GM12878 (cell line): ENCODE measurements at regions not wholly inside any gene's neighbourhood (a gene's known extent, or its start where the extent isn't known, plus 50 kb on each side); places are given as distances from the start of the nearest gene placed in this dataset.

Experiments
- ATAC-seq: fragments of 200-7000 bp; cut with Tn5 transposase; 3 replicates; pipeline ENCODE4 v1.9.1; 2020; ENCODE audit warnings: mild to moderate bottlenecking, moderate library complexity
- BruUV-seq: library from RNA; stranded (reverse); fragments of 400-500 nt; replicated peaks from 2 replicates; lab custom pipeline; 2021; lab: Mats Ljungman, UMichigan
- CTCF ChIA-PET: fragments of 300-600 bp; sonication (Branson Sonifier 250); formaldehyde crosslinking; extraction: SDS; loops from one replicate; lab custom pipeline; 2021; ENCODE audit warnings: inconsistent platforms; lab: Yijun Ruan, JAX
- POLR2A ChIA-PET: fragments of 350-600 bp; formaldehyde crosslinking; extraction: SDS; loops from one replicate; lab custom pipeline; 2021; ENCODE audit warnings: inconsistent platforms; lab: Charles Lee
- RAD21 ChIA-PET: fragments of 300-600 bp; sonication (Branson Sonifier 250); formaldehyde crosslinking; loops from one replicate; lab custom pipeline; 2023; ENCODE audit warnings: antibody characterized with exemption; ENCODE audit not compliant: unreplicated experiment; lab: Charles Lee
- SMC1A ChIA-PET: fragments of 300-600 bp; sonication (Branson Sonifier 250); formaldehyde crosslinking; loops from one replicate; lab custom pipeline; 2023; ENCODE audit not compliant: unreplicated experiment, uncharacterized antibody; lab: Charles Lee
- DNase-seq: peaks from one replicate; pipeline ENCODE4 v3.0.0-alpha.2; 2011; ENCODE audit warnings: low read depth, low spot score
- FAIRE-seq: peaks from 3 replicates; lab custom pipeline; 2011; peaks lifted over from hg19 to GRCh38; lab: Jason Lieb, UNC
- H2AFZ ChIP-seq: 2 replicates; pipeline ENCODE4 v1.6.0; 2011; ENCODE audit warnings: low read depth, low read length, control low read depth; ENCODE audit not compliant: control insufficient read depth
- H3K27ac ChIP-seq: 2 replicates; pipeline ENCODE4 v1.5.1; 2011; ENCODE audit warnings: control low read depth; ENCODE audit not compliant: control insufficient read depth, insufficient read depth
- H3K27me3 ChIP-seq, 2 experiments: replicated peaks in 1 of 2; 2 replicates each; pipeline versions ENCODE4 v1.6.0 to v1.6.1; 2011; ENCODE audit warnings: low read length in 1 of 2; ENCODE audit not compliant: control insufficient read depth in 2 of 2, insufficient read depth in 2 of 2
- H3K36me3 ChIP-seq, 2 experiments: 2 replicates each; pipeline ENCODE4 v1.5.1; 2011; ENCODE audit warnings: low read length in 1 of 2; ENCODE audit not compliant: control insufficient read depth in 2 of 2, insufficient read depth in 2 of 2
- H3K4me1 ChIP-seq: 2 replicates; pipeline ENCODE4 v1.6.1; 2011; ENCODE audit warnings: mild to moderate bottlenecking, low read length, moderate library complexity, mixed read lengths; ENCODE audit not compliant: control insufficient read depth, insufficient read depth
- H3K4me2 ChIP-seq: 2 replicates; pipeline ENCODE4 v1.6.0; 2011; ENCODE audit warnings: control low read depth; ENCODE audit not compliant: control insufficient read depth, insufficient read depth
- H3K4me3 ChIP-seq: fragments of 200-600 bp; sonication (generic); 2 replicates; pipeline ENCODE4 v1.5.1; 2016
- H3K79me2 ChIP-seq: 2 replicates; pipeline ENCODE4 v1.6.0; 2011; ENCODE audit warnings: low read length; ENCODE audit not compliant: control insufficient read depth, insufficient read depth
- H3K9ac ChIP-seq: 2 replicates; pipeline ENCODE4 v1.8.0; 2011; ENCODE audit warnings: low read length, control low read depth, mixed read lengths; ENCODE audit not compliant: control insufficient read depth, insufficient read depth
- H3K9me3 ChIP-seq: replicated peaks from 3 replicates; pipeline ENCODE4 v1.5.1; 2011; ENCODE audit warnings: mild to moderate bottlenecking, low read length; ENCODE audit not compliant: control insufficient read depth, insufficient read depth
- H4K20me1 ChIP-seq: 2 replicates; pipeline ENCODE4 v1.6.0; 2011; ENCODE audit not compliant: control insufficient read depth, insufficient read depth
- BMI1 ChIP-seq: fragments of 450-650 bp; IDR thresholded peaks from 2 replicates; pipeline ENCODE4 v1.6.1; 2016; ENCODE audit warnings: mild to moderate bottlenecking, moderate library complexity, borderline replicate concordance
- WGBS: methylation state at CpG from one replicate; pipeline ENCODE4 v1.1.6; 2016; ENCODE audit warnings: low lambda C conversion rate; ENCODE audit not compliant: insufficient replicate concordance, insufficient coverage; ENCODE audit errors: missing lambda C conversion rate; 5-methylcytosine and 5-hydroxymethylcytosine counted together
- in situ Hi-C: fragments of 300-500 bp; cut with MboI; formaldehyde crosslinking; loops from 9 replicates; pipeline ENCODE4 v1.14.3; 2018; ENCODE audit warnings: mixed read lengths
- intact Hi-C: fragments of 100-400 bp; cut with micrococcal nuclease; formaldehyde crosslinking; loops from one replicate; pipeline ENCODE4 v1.14.2; 2022; ENCODE audit not compliant: unreplicated experiment
- TF ChIP-seq, protein P1 (sequence below): IDR thresholded peaks from 2 replicates; pipeline ENCODE4 v1.6.1; 2012; ENCODE audit warnings: improper control_type of control experiment, low read depth, low read length; ENCODE audit not compliant: insufficient replicate concordance

GRCh38 chr21:34299168-34299539 is 64.7 kb upstream of the KCNE2 start:
- Histone ChIP-seq H3K9me3 (no peaks in the 10 kb centered on the region), H3K9ac (no peak overlapping the region), H3K27ac (no peak overlapping the region), H3K36me3 (no peaks in the 10 kb centered on the region), H3K79me2 (no peaks in the 10 kb centered on the region), H3K4me3 (no peak overlapping the region), H2AFZ (no peak overlapping the region), H3K27me3 (no peaks in the 10 kb centered on the region), H3K4me1 (no peaks in the 10 kb centered on the region), H4K20me1 (no peaks in the 10 kb centered on the region), H3K4me2 (no peak overlapping the region)
- ChIA-PET RAD21 (no interaction called here), SMC1A (interaction anchor here (0.6 kb wide), 1 partner anchor 488 kb away, joined by 3 read pairs; no protein-coding TSS in a partner anchor), POLR2A (no interaction called here), CTCF (interaction anchor here (1.5 kb wide), 1 partner anchor 8 kb away, joined by 4 read pairs; no protein-coding TSS in a partner anchor)
- no TSS peak for BruUV-seq
- intact Hi-C loops (no loop called here), in situ Hi-C loops (no loop called here)
- FAIRE-seq (no peak), ATAC-seq (no peak), DNase-seq (no peak)
- TF ChIP-seq BMI1 = no peak
- TF ChIP-seq, protein P1, sequence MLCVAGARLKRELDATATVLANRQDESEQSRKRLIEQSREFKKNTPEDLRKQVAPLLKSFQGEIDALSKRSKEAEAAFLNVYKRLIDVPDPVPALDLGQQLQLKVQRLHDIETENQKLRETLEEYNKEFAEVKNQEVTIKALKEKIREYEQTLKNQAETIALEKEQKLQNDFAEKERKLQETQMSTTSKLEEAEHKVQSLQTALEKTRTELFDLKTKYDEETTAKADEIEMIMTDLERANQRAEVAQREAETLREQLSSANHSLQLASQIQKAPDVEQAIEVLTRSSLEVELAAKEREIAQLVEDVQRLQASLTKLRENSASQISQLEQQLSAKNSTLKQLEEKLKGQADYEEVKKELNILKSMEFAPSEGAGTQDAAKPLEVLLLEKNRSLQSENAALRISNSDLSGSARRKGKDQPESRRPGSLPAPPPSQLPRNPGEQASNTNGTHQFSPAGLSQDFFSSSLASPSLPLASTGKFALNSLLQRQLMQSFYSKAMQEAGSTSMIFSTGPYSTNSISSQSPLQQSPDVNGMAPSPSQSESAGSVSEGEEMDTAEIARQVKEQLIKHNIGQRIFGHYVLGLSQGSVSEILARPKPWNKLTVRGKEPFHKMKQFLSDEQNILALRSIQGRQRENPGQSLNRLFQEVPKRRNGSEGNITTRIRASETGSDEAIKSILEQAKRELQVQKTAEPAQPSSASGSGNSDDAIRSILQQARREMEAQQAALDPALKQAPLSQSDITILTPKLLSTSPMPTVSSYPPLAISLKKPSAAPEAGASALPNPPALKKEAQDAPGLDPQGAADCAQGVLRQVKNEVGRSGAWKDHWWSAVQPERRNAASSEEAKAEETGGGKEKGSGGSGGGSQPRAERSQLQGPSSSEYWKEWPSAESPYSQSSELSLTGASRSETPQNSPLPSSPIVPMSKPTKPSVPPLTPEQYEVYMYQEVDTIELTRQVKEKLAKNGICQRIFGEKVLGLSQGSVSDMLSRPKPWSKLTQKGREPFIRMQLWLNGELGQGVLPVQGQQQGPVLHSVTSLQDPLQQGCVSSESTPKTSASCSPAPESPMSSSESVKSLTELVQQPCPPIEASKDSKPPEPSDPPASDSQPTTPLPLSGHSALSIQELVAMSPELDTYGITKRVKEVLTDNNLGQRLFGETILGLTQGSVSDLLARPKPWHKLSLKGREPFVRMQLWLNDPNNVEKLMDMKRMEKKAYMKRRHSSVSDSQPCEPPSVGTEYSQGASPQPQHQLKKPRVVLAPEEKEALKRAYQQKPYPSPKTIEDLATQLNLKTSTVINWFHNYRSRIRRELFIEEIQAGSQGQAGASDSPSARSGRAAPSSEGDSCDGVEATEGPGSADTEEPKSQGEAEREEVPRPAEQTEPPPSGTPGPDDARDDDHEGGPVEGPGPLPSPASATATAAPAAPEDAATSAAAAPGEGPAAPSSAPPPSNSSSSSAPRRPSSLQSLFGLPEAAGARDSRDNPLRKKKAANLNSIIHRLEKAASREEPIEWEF = no peak
- WGBS = 15% methylated on average over 2 of the region's 2 CpGs
